AG09309 (cell line): ENCODE measurements at regions not wholly inside any gene's neighbourhood (a gene's known extent, or its start where the extent isn't known, plus 50 kb on each side); places are given as distances from the start of the nearest gene placed in this dataset.

Experiments used
- DNase-seq: peaks from one replicate; pipeline ENCODE4 v3.0.0-alpha.2; 2010; ENCODE audit warnings: low read depth
- H3K4me3 ChIP-seq: 2 replicates; pipeline ENCODE4 v1.5.1; 2011; ENCODE audit warnings: mild to moderate bottlenecking, low read depth, low read length, moderate library complexity; ENCODE audit not compliant: control insufficient read depth
- CTCF ChIP-seq: IDR thresholded peaks from 2 replicates; pipeline ENCODE4 v1.5.1; 2011; ENCODE audit warnings: mild to moderate bottlenecking, low read depth, low read length, inconsistent platforms; ENCODE audit not compliant: insufficient read depth, control insufficient read depth; ENCODE audit errors: missing control alignments

- TF ChIP-seq CTCF: no peak
- H3K4me3 ChIP-seq: no peak overlapping the region
- peak; percentile 16 for DNase-seq
Observed at GRCh38 chr1:58358346-58358745, 188.2 kb downstream of the OMA1 start.

- no peak for DNase-seq
- TF ChIP-seq CTCF: no peak
- no peak overlapping the region for H3K4me3 ChIP-seq
Observed at GRCh38 chr1:58356402-58356801, 190.1 kb downstream of the OMA1 start.

GRCh38 chr1:58353168-58353567 lies 193.4 kb downstream of the OMA1 start:
- TF ChIP-seq CTCF: no peak
- no peak for DNase-seq
- H3K4me3 ChIP-seq: no peak overlapping the region

GRCh38 chr1:58352476-58353092 lies 193.9 kb downstream of the OMA1 start:
- no peak for DNase-seq
- no peak overlapping the region for H3K4me3 ChIP-seq
- TF ChIP-seq CTCF: no peak

GRCh38 chr1:58346036-58346355 lies 200.5 kb downstream of the OMA1 start:
- TF ChIP-seq CTCF: no peak
- no peak overlapping the region for H3K4me3 ChIP-seq
- no peak for DNase-seq

- DNase-seq: no peak
- TF ChIP-seq CTCF: no peak
- no peak overlapping the region for H3K4me3 ChIP-seq
Observed at GRCh38 chr1:58345215-58346035, 201.1 kb downstream of the OMA1 start.
